ENCODE measurements at regions not wholly inside any gene's neighbourhood (a gene's known extent, or its start where the extent isn't known, plus 50 kb on each side); places are given as distances from the start of the nearest gene placed in this dataset.

- no peak for TF ChIP-seq SIN3A (IDR thresholded peaks at IDR 0.05; ENCODE audit: low read depth, low read length)
- TF ChIP-seq EZH2 (IDR thresholded peaks at IDR 0.05; ENCODE audit: borderline replicate concordance, control insufficient read depth, low read depth, low read length), result no peak
- TF ChIP-seq PKNOX1 (IDR thresholded peaks at IDR 0.05), result no peak
- no peak for TF ChIP-seq JUNB (IDR thresholded peaks at IDR 0.05)
- no peak for TF ChIP-seq EP300 (IDR thresholded peaks at IDR 0.05; ENCODE audit: borderline replicate concordance in 1 of 2, control insufficient read depth in 1 of 2, low read depth in 2 of 2, low read length in 2 of 2)
- no peak for TF ChIP-seq CTCF (IDR thresholded peaks at IDR 0.05 in 2 of 3, conservative IDR thresholded peaks at IDR 0.05 in 1 of 3; ENCODE audit: control insufficient read depth in 2 of 3, extremely low read depth in 1 of 3, insufficient read depth in 1 of 3, low read depth in 3 of 3, low read length in 3 of 3)
- TF ChIP-seq ZBTB11 (CRISPR knock-in tag; IDR thresholded peaks at IDR 0.05), result no peak
- no peak for TF ChIP-seq NFYB (IDR thresholded peaks at IDR 0.05; ENCODE audit: insufficient read depth, low read depth, low read length)
- TF ChIP-seq POLR2A (IDR thresholded peaks at IDR 0.05; ENCODE audit: low read depth, low read length), result no peak
- no peak for TF ChIP-seq CREB1 (IDR thresholded peaks at IDR 0.05; ENCODE audit: low read depth)
- no peak for TF ChIP-seq ZBTB33 (IDR thresholded peaks at IDR 0.05)
- no peak for TF ChIP-seq DPF2 (IDR thresholded peaks at IDR 0.05)
- no peak for TF ChIP-seq CEBPB (IDR thresholded peaks at IDR 0.05; ENCODE audit: borderline replicate concordance in 1 of 2, low read depth in 2 of 2, low read length in 2 of 2)
Measured at GRCh38 chr3:102577082-102577789, 142.4 kb downstream of the ZPLD1 start.
